ENCODE measurements at regions not wholly inside any gene's neighbourhood (a gene's known extent, or its start where the extent isn't known, plus 50 kb on each side); places are given as distances from the start of the nearest gene placed in this dataset.

GRCh38 chr13:34020388-34020787 is 202.4 kb downstream of the RFC3 start:
- TF ChIP-seq, protein P1, sequence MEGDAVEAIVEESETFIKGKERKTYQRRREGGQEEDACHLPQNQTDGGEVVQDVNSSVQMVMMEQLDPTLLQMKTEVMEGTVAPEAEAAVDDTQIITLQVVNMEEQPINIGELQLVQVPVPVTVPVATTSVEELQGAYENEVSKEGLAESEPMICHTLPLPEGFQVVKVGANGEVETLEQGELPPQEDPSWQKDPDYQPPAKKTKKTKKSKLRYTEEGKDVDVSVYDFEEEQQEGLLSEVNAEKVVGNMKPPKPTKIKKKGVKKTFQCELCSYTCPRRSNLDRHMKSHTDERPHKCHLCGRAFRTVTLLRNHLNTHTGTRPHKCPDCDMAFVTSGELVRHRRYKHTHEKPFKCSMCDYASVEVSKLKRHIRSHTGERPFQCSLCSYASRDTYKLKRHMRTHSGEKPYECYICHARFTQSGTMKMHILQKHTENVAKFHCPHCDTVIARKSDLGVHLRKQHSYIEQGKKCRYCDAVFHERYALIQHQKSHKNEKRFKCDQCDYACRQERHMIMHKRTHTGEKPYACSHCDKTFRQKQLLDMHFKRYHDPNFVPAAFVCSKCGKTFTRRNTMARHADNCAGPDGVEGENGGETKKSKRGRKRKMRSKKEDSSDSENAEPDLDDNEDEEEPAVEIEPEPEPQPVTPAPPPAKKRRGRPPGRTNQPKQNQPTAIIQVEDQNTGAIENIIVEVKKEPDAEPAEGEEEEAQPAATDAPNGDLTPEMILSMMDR (IDR thresholded peaks at IDR 0.05): no peak
- TF ChIP-seq POLR2A (IDR thresholded peaks at IDR 0.05): no peak

Measured in gastroesophageal sphincter (tissue), 3 donors.